C4-2B (cell line): ENCODE measurements at regions not wholly inside any gene's neighbourhood (a gene's known extent, or its start where the extent isn't known, plus 50 kb on each side); places are given as distances from the start of the nearest gene placed in this dataset.

Experiments used
- ZFX ChIP-seq: fragments of 450-650 bp; IDR thresholded peaks from 2 replicates; pipeline ENCODE4 v1.6.1; 2017
- TF ChIP-seq, protein P1 (sequence below): fragments of 450-650 bp; conservative IDR thresholded peaks from 2 replicates; pipeline ENCODE4 v1.5.1; 2017; ENCODE audit warnings: mild to moderate bottlenecking

DNA sequence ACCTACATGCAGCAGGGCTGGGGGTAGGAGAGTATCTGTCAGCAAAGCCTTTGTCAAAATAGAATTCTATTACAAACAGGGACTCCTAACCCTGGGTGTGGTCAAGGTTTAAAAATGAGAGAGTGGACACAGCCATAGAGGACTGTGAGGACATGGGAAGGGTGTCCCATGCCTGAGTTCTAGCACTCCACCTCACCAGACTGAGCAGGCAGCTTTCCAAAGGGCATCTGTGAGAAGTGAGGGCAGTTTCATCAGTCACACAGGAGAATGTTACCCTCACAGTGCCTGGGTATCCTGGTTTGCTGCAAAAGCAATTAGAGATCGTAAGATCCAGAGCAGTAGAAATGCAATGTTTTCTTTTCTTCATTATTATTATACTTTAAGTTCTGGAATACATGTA lies 174.9 kb upstream of the UBL3 start:
- TF ChIP-seq, protein P1, sequence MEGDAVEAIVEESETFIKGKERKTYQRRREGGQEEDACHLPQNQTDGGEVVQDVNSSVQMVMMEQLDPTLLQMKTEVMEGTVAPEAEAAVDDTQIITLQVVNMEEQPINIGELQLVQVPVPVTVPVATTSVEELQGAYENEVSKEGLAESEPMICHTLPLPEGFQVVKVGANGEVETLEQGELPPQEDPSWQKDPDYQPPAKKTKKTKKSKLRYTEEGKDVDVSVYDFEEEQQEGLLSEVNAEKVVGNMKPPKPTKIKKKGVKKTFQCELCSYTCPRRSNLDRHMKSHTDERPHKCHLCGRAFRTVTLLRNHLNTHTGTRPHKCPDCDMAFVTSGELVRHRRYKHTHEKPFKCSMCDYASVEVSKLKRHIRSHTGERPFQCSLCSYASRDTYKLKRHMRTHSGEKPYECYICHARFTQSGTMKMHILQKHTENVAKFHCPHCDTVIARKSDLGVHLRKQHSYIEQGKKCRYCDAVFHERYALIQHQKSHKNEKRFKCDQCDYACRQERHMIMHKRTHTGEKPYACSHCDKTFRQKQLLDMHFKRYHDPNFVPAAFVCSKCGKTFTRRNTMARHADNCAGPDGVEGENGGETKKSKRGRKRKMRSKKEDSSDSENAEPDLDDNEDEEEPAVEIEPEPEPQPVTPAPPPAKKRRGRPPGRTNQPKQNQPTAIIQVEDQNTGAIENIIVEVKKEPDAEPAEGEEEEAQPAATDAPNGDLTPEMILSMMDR: no peak
- TF ChIP-seq ZFX: no peak
